ENCODE measurements at regions not wholly inside any gene's neighbourhood (a gene's known extent, or its start where the extent isn't known, plus 50 kb on each side); places are given as distances from the start of the nearest gene placed in this dataset.

- no peak for DNase-seq (ENCODE audit: extremely low read depth, low read depth)
- TF ChIP-seq CTCF (IDR thresholded peaks at IDR 0.05; ENCODE audit: low read depth, low read length), result no peak
Measured at GRCh38 chr9:95626885-95627558, 110.3 kb upstream of the PTCH1 start.

GRCh38 chr9:95626341-95626740 is 109.6 kb upstream of the PTCH1 start:
- TF ChIP-seq CTCF (IDR thresholded peaks at IDR 0.05; ENCODE audit: low read depth, low read length), result no peak

GRCh38 chr9:95623640-95624039 is 106.9 kb upstream of the PTCH1 start:
- TF ChIP-seq CTCF (IDR thresholded peaks at IDR 0.05; ENCODE audit: low read depth, low read length), result no peak
- DNase-seq (ENCODE audit: extremely low read depth, low read depth), result no peak

More at GRCh38 chr9:95626341-95626740, 109.6 kb upstream of the PTCH1 start:
- DNase-seq (ENCODE audit: extremely low read depth, low read depth), result no peak

GRCh38 chr9:95620722-95621121 is 104.0 kb upstream of the PTCH1 start:
- TF ChIP-seq CTCF (IDR thresholded peaks at IDR 0.05; ENCODE audit: low read depth, low read length), result no peak
- DNase-seq (ENCODE audit: extremely low read depth, low read depth), result no peak

- TF ChIP-seq CTCF (IDR thresholded peaks at IDR 0.05; ENCODE audit: low read depth, low read length), result no peak
- no peak for DNase-seq (ENCODE audit: extremely low read depth, low read depth)
Measured at GRCh38 chr9:95620314-95620713, 103.5 kb upstream of the PTCH1 start.

GRCh38 chr9:95615246-95615645 is 98.5 kb upstream of the PTCH1 start:
- no peak for TF ChIP-seq CTCF (IDR thresholded peaks at IDR 0.05; ENCODE audit: low read depth, low read length)
- no peak for DNase-seq (ENCODE audit: extremely low read depth, low read depth)

- no peak for DNase-seq (ENCODE audit: extremely low read depth, low read depth)
- TF ChIP-seq CTCF (IDR thresholded peaks at IDR 0.05; ENCODE audit: low read depth, low read length), result no peak
Measured at GRCh38 chr9:95613670-95614069, 96.9 kb upstream of the PTCH1 start.

Data from AG09319 (cell line).